K562 (cell line): ENCODE measurements at regions not wholly inside any gene's neighbourhood (a gene's known extent, or its start where the extent isn't known, plus 50 kb on each side); places are given as distances from the start of the nearest gene placed in this dataset.

Experiments used
- ATAC-seq: fragments of 200-7000 bp; cut with Tn5 transposase; 3 replicates; pipeline ENCODE4 v1.9.1; 2020; ENCODE audit warnings: moderate library complexity
- BruUV-seq: library from RNA; stranded (reverse); fragments of 400-500 nt; replicated peaks from 2 replicates; lab custom pipeline; 2021; lab: Mats Ljungman, UMichigan
- CTCF ChIA-PET: fragments of 300-600 bp; formaldehyde crosslinking; extraction: SDS; loops from one replicate; lab custom pipeline; 2021; ENCODE audit warnings: low intra/inter-chr PET ratio; lab: Yijun Ruan, JAX
- POLR2A ChIA-PET: fragments of 300-600, 350-650 bp; sonication (Branson Sonifier 250); formaldehyde crosslinking; extraction: SDS; loops from one replicate; lab custom pipeline; 2021; ENCODE audit warnings: antibody characterized with exemption, inconsistent platforms; lab: Yijun Ruan, JAX
- DNase-seq, 4 experiments: peaks; one replicate each; pipeline versions ENCODE4 v3.0.0 to v3.0.0-alpha.2; 2011 to 2018; ENCODE audit warnings: low spot score in 3 of 4, mixed read lengths in 3 of 4; ENCODE audit errors: extremely low read depth in 1 of 4
- FAIRE-seq: peaks from 2 replicates; lab custom pipeline; 2011; peaks lifted over from hg19 to GRCh38; lab: Jason Lieb, UNC
- H2AFZ ChIP-seq: 2 replicates; pipeline ENCODE4 v1.6.0; 2011; ENCODE audit warnings: low read depth, low read length, control low read depth, inconsistent platforms
- H3K27ac ChIP-seq: fragments of 200-600 bp; 3 replicates; pipeline ENCODE4 v1.8.0; 2011; ENCODE audit warnings: low read depth, mild to moderate bottlenecking, control low read depth, inconsistent platforms, low read length, moderate library complexity, mixed read lengths; ENCODE audit errors: extremely low read depth
- H3K27me3 ChIP-seq, 2 experiments: fragments of 300-600 bp in 1 of 2; 2 replicates in 1 of 2; 3 replicates in 1 of 2; pipeline versions ENCODE4 v1.6.0 to v1.8.0; 2011; ENCODE audit warnings: inconsistent platforms in 2 of 2, low read length in 2 of 2, mild to moderate bottlenecking in 1 of 2, mixed read lengths in 1 of 2, moderate library complexity in 1 of 2; ENCODE audit not compliant: control insufficient read depth in 2 of 2, insufficient read depth in 2 of 2
- H3K36me3 ChIP-seq: fragments of 300-600 bp; 3 replicates; pipeline ENCODE4 v1.8.0; 2011; ENCODE audit warnings: mild to moderate bottlenecking, low read length, inconsistent platforms; ENCODE audit not compliant: control insufficient read depth, insufficient read depth
- H3K4me1 ChIP-seq, 2 experiments: fragments of 200-600 bp in 1 of 2; replicated peaks in 1 of 2; 2 replicates in 1 of 2; 3 replicates in 1 of 2; pipeline versions ENCODE4 v1.5.1 to v1.8.0; 2011; ENCODE audit warnings: inconsistent platforms in 2 of 2, low read length in 2 of 2, mild to moderate bottlenecking in 1 of 2, mixed read lengths in 1 of 2, moderate library complexity in 1 of 2; ENCODE audit not compliant: control insufficient read depth in 2 of 2, insufficient read depth in 2 of 2
- H3K4me2 ChIP-seq: 2 replicates; pipeline ENCODE4 v1.6.1; 2011; ENCODE audit warnings: low read length, control low read depth, inconsistent platforms, mixed read lengths; ENCODE audit not compliant: insufficient read depth
- H3K4me3 ChIP-seq: fragments of 200-600 bp; sonication (generic), shearing (Covaris generic); 2 replicates; pipeline ENCODE4 v1.5.1; 2016; ENCODE audit warnings: control low read depth, inconsistent platforms
- H3K79me2 ChIP-seq: fragments of 200-600 bp; 3 replicates; pipeline ENCODE4 v1.8.0; 2011; ENCODE audit warnings: low read length, inconsistent platforms; ENCODE audit not compliant: control insufficient read depth, insufficient read depth
- H3K9ac ChIP-seq, 2 experiments: 2 replicates each; pipeline versions ENCODE4 v1.6.0 to v1.6.1; 2011; ENCODE audit warnings: low read depth in 2 of 2, low read length in 2 of 2, control low read depth in 1 of 2, inconsistent platforms in 1 of 2, mild to moderate bottlenecking in 1 of 2, mixed read lengths in 1 of 2; ENCODE audit not compliant: insufficient read depth in 1 of 2
- H3K9me1 ChIP-seq: one replicate; pipeline ENCODE4 v1.6.0; 2011; ENCODE audit warnings: inconsistent platforms, mild to moderate bottlenecking, low read length, moderate library complexity; ENCODE audit not compliant: control insufficient read depth, insufficient read depth
- H3K9me3 ChIP-seq: replicated peaks from 2 replicates; pipeline ENCODE4 v1.5.1; 2011; ENCODE audit warnings: low read depth, low read length, inconsistent platforms; ENCODE audit not compliant: control insufficient read depth, insufficient read depth
- H4K20me1 ChIP-seq: replicated peaks from 2 replicates; pipeline ENCODE4 v1.6.1; 2011; ENCODE audit warnings: low read length, inconsistent platforms, mixed read lengths; ENCODE audit not compliant: control insufficient read depth, insufficient read depth
- BMI1 ChIP-seq: fragments of 150-350 bp; IDR thresholded peaks from 2 replicates; pipeline ENCODE4 v1.6.1; 2014; ENCODE audit warnings: low read length
- DMBX1 ChIP-seq: fragments of 250-450 bp; sonication (Bioruptor Pico); IDR thresholded peaks from 2 replicates; pipeline ENCODE4 v1.8.0; 2022; ENCODE audit warnings: inconsistent platforms, mild to moderate bottlenecking, moderate library complexity, borderline replicate concordance
- EWSR1 ChIP-seq: fragments of 450-650 bp; IDR thresholded peaks from 2 replicates; pipeline ENCODE4 v1.6.1; 2018; ENCODE audit warnings: borderline replicate concordance, mild to moderate bottlenecking, low read depth, moderate library complexity; ENCODE audit not compliant: partially characterized antibody
- HNRNPK ChIP-seq: fragments of 200-400 bp; formaldehyde crosslinking; IDR thresholded peaks from one replicate; pipeline ENCODE4 v1.6.1; 2018; ENCODE audit warnings: mild to moderate bottlenecking, low read depth, low read length; ENCODE audit not compliant: poor library complexity, severe bottlenecking
- MAZ ChIP-seq, 2 experiments: fragments of 450-650 bp in 1 of 2; sonication (generic) in 1 of 2; formaldehyde crosslinking; IDR thresholded peaks in 1 of 2; conservative IDR thresholded peaks in 1 of 2; 2 replicates each; pipeline versions ENCODE4 v1.4.0 to v1.5.0; 2020; ENCODE audit warnings: mild to moderate bottlenecking in 1 of 2, missing genetic modification reagents in 1 of 2
- NCOA2 ChIP-seq, 2 experiments: fragments of 450-650 bp; IDR thresholded peaks; 2 replicates each; pipeline ENCODE4 v1.6.1; 2018; ENCODE audit warnings: mild to moderate bottlenecking in 2 of 2, moderate library complexity in 1 of 2; ENCODE audit not compliant: partially characterized antibody in 2 of 2
- PPARD ChIP-seq: fragments of 250-450 bp; sonication (Bioruptor Pico); IDR thresholded peaks from 2 replicates; pipeline ENCODE4 v1.8.0; 2022; ENCODE audit warnings: inconsistent platforms, mild to moderate bottlenecking, moderate library complexity
- RFX5 ChIP-seq: IDR thresholded peaks from 2 replicates; pipeline ENCODE4 v1.6.1; 2011; ENCODE audit warnings: low read depth, mild to moderate bottlenecking, improper control_type of control experiment, low read length
- SETDB1 ChIP-seq: IDR thresholded peaks from one replicate; pipeline ENCODE4 v1.6.1; 2012; ENCODE audit warnings: low read length, control low read depth, inconsistent platforms
- SIX5 ChIP-seq, 2 experiments: IDR thresholded peaks; 2 replicates each; pipeline ENCODE4 v1.6.1; 2011; ENCODE audit warnings: low read length in 2 of 2, borderline replicate concordance in 1 of 2, low read depth in 1 of 2, mild to moderate bottlenecking in 1 of 2, moderate library complexity in 1 of 2; ENCODE audit not compliant: insufficient read depth in 1 of 2
- SP2 ChIP-seq: IDR thresholded peaks from 2 replicates; pipeline ENCODE4 v1.6.1; 2011; ENCODE audit warnings: mild to moderate bottlenecking, low read depth, low read length, moderate library complexity; ENCODE audit not compliant: poor library complexity, severe bottlenecking; ENCODE audit errors: extremely low read depth
- SPI1 ChIP-seq: IDR thresholded peaks from 2 replicates; pipeline ENCODE4 v1.6.1; 2011; ENCODE audit warnings: low read depth, low read length, control low read depth, borderline replicate concordance
- SRF ChIP-seq, 2 experiments: fragments of 250-450, 450-650 bp in 1 of 2; sonication (Bioruptor Pico) in 1 of 2; sonication (generic) in 1 of 2; formaldehyde crosslinking; IDR thresholded peaks; 2 replicates each; pipeline versions ENCODE4 v1.5.0 to v1.5.1; 2020 to 2022; ENCODE audit warnings: mild to moderate bottlenecking in 1 of 2, missing genetic modification reagents in 1 of 2
- STAG1 ChIP-seq: sonication (generic); formaldehyde crosslinking; IDR thresholded peaks from 2 replicates; pipeline ENCODE4 v1.5.0; 2020; ENCODE audit warnings: missing genetic modification reagents, borderline replicate concordance
- TAF1 ChIP-seq: IDR thresholded peaks from 2 replicates; pipeline ENCODE4 v1.6.1; 2011; ENCODE audit warnings: mild to moderate bottlenecking, low read length, moderate library complexity; ENCODE audit not compliant: insufficient read depth, control insufficient read depth, severe bottlenecking; ENCODE audit errors: extremely low read depth
- TBL1XR1 ChIP-seq, 2 experiments: IDR thresholded peaks; 2 replicates each; pipeline ENCODE4 v1.6.1; 2012; ENCODE audit warnings: improper control_type of control experiment in 2 of 2, low read length in 2 of 2, mild to moderate bottlenecking in 1 of 2
- TEAD1 ChIP-seq, 2 experiments: fragments of 450-650 bp in 1 of 2; sonication (generic) in 1 of 2; formaldehyde crosslinking; IDR thresholded peaks; 2 replicates each; pipeline versions ENCODE4 v1.4.0 to v1.8.0; 2020 to 2022; ENCODE audit warnings: mild to moderate bottlenecking in 2 of 2, missing genetic modification reagents in 1 of 2
- ZNF695 ChIP-seq: fragments of 450-650 bp; formaldehyde crosslinking; IDR thresholded peaks from 2 replicates; pipeline ENCODE4 v1.4.0; 2020; ENCODE audit warnings: mild to moderate bottlenecking, moderate library complexity
- ZNF764 ChIP-seq: fragments of 250-450 bp; sonication (Bioruptor Pico); IDR thresholded peaks from 2 replicates; pipeline ENCODE4 v1.4.0; 2020; ENCODE audit warnings: low read depth, mild to moderate bottlenecking, moderate library complexity
- WGBS: fragments of 100-300 bp; shearing (Covaris generic); methylation state at CpG from one replicate; pipeline ENCODE4 v1.1.6; 2016; ENCODE audit warnings: low coverage, mixed read lengths; ENCODE audit not compliant: insufficient coverage; ENCODE audit errors: missing lambda C conversion rate; 5-methylcytosine and 5-hydroxymethylcytosine counted together
- in situ Hi-C: fragments of 300-500 bp; cut with MboI; formaldehyde crosslinking; loops from 4 replicates; pipeline ENCODE4 v1.15.0; 2018; ENCODE audit warnings: inconsistent platforms, mixed read lengths
- intact Hi-C: fragments of 100-400 bp; cut with micrococcal nuclease; formaldehyde crosslinking; loops from 2 replicates; pipeline ENCODE4 v1.14.2; 2022
- TF ChIP-seq, protein P1 (sequence below): fragments of 250-450 bp; sonication (Bioruptor Pico); IDR thresholded peaks from 2 replicates; pipeline ENCODE4 v1.5.0; 2021; ENCODE audit warnings: mild to moderate bottlenecking, borderline replicate concordance

- Histone ChIP-seq H3K9me3 (peaks cover 3% of the 10 kb centered on the region; the same call in 1 of the 2 replicates), H3K27ac (no peak overlapping the region), H3K36me3 (no peaks in the 10 kb centered on the region), H3K4me2 (no peak overlapping the region), H3K79me2 (no peaks in the 10 kb centered on the region), H3K4me3 (no peak overlapping the region), H3K27me3 (no peaks in the 10 kb centered on the region), H3K9ac (no peak overlapping the region), H3K9me1 (no peaks in the 10 kb centered on the region), H3K4me1 (no peaks in the 10 kb centered on the region), H4K20me1 (no peaks in the 10 kb centered on the region), H2AFZ (no peak overlapping the region)
- ATAC-seq = no peak
- CTCF ChIA-PET = no interaction called here
- 5% methylated on average over 1 of the region's 1 CpG for WGBS
- in situ Hi-C loops = no loop called here
- DNase-seq = no peak
- no TSS peak for BruUV-seq
- POLR2A ChIA-PET = no interaction called here
- intact Hi-C loops = no loop called here
- FAIRE-seq = no peak
- TF ChIP-seq SPI1 = no peak
- TF ChIP-seq HNRNPK = no peak
- TF ChIP-seq STAG1 = no peak
- TF ChIP-seq SRF (CRISPR knock-in tag; IDR thresholded peaks at IDR 0.05) = no peak
- TF ChIP-seq ZNF695 (CRISPR knock-in tag) = no peak
- TF ChIP-seq SIX5 (IDR thresholded peaks at IDR 0.05; ENCODE audit: borderline replicate concordance in 1 of 2, insufficient read depth in 1 of 2, low read depth in 1 of 2, low read length in 2 of 2) = no peak
- TF ChIP-seq PPARD (CRISPR knock-in tag) = no peak
- no peak for TF ChIP-seq ZNF764 (CRISPR knock-in tag)
- TF ChIP-seq BMI1 = no peak
- TF ChIP-seq DMBX1 (CRISPR knock-in tag) = no peak
- TF ChIP-seq RFX5 = no peak
- no peak for TF ChIP-seq TEAD1 (CRISPR knock-in tag; IDR thresholded peaks at IDR 0.05)
- no peak for TF ChIP-seq TAF1
- TF ChIP-seq SETDB1 = no peak
- no peak for TF ChIP-seq EWSR1
- no peak for TF ChIP-seq SP2
- no peak for TF ChIP-seq TBL1XR1 (IDR thresholded peaks at IDR 0.05; ENCODE audit: low read length in 2 of 2)
- no peak for TF ChIP-seq MAZ (CRISPR knock-in tag; conservative IDR thresholded peaks at IDR 0.05 in 1 of 2, IDR thresholded peaks at IDR 0.05 in 1 of 2)
- TF ChIP-seq, protein P1, sequence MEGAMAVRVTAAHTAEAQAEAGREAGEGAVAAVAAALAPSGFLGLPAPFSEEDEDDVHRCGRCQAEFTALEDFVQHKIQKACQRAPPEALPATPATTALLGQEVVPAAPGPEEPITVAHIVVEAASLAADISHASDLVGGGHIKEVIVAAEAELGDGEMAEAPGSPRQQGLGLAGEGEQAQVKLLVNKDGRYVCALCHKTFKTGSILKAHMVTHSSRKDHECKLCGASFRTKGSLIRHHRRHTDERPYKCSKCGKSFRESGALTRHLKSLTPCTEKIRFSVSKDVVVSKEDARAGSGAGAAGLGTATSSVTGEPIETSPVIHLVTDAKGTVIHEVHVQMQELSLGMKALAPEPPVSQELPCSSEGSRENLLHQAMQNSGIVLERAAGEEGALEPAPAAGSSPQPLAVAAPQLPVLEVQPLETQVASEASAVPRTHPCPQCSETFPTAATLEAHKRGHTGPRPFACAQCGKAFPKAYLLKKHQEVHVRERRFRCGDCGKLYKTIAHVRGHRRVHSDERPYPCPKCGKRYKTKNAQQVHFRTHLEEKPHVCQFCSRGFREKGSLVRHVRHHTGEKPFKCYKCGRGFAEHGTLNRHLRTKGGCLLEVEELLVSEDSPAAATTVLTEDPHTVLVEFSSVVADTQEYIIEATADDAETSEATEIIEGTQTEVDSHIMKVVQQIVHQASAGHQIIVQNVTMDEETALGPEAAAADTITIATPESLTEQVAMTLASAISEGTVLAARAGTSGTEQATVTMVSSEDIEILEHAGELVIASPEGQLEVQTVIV = no peak
- TF ChIP-seq NCOA2 (IDR thresholded peaks at IDR 0.05; ENCODE audit: partially characterized antibody in 2 of 2) = no peak
Observed at GRCh38 chr3:28949580-28949979, 331.3 kb upstream of the RBMS3 start.
